ENCODE measurements at regions not wholly inside any gene's neighbourhood (a gene's known extent, or its start where the extent isn't known, plus 50 kb on each side); places are given as distances from the start of the nearest gene placed in this dataset.

GRCh38 chr20:57795977-57796560 is 86.3 kb upstream of the PMEPA1 start:
- TF ChIP-seq, protein P1, sequence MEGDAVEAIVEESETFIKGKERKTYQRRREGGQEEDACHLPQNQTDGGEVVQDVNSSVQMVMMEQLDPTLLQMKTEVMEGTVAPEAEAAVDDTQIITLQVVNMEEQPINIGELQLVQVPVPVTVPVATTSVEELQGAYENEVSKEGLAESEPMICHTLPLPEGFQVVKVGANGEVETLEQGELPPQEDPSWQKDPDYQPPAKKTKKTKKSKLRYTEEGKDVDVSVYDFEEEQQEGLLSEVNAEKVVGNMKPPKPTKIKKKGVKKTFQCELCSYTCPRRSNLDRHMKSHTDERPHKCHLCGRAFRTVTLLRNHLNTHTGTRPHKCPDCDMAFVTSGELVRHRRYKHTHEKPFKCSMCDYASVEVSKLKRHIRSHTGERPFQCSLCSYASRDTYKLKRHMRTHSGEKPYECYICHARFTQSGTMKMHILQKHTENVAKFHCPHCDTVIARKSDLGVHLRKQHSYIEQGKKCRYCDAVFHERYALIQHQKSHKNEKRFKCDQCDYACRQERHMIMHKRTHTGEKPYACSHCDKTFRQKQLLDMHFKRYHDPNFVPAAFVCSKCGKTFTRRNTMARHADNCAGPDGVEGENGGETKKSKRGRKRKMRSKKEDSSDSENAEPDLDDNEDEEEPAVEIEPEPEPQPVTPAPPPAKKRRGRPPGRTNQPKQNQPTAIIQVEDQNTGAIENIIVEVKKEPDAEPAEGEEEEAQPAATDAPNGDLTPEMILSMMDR (IDR thresholded peaks at IDR 0.05), result no peak
- no peaks in the 10 kb centered on the region for H3K4me1 ChIP-seq
- H3K36me3 ChIP-seq, result no peaks in the 10 kb centered on the region
- H3K4me3 ChIP-seq, result no peak overlapping the region
- intact Hi-C loops (cut with DNase I), result no loop called here
- H3K27ac ChIP-seq, result no peak overlapping the region
- H3K9me3 ChIP-seq, result no peaks in the 10 kb centered on the region
- ATAC-seq (no peak), DNase-seq (no peak)
- H3K27me3 ChIP-seq (ENCODE audit: low read depth), result no peaks in the 10 kb centered on the region

GRCh38 chr20:57795342-57795697 is 85.5 kb upstream of the PMEPA1 start:
- H3K36me3 ChIP-seq, result no peaks in the 10 kb centered on the region
- no peaks in the 10 kb centered on the region for H3K4me1 ChIP-seq
- DNase-seq (no peak), ATAC-seq (no peak)
- H3K4me3 ChIP-seq, result no peak overlapping the region
- no peak overlapping the region for H3K27ac ChIP-seq
- intact Hi-C loops (cut with DNase I), result no loop called here
- no peaks in the 10 kb centered on the region for H3K27me3 ChIP-seq (ENCODE audit: low read depth)
- TF ChIP-seq, protein P1 (IDR thresholded peaks at IDR 0.05), result no peak
- H3K9me3 ChIP-seq, result no peaks in the 10 kb centered on the region

DNA sequence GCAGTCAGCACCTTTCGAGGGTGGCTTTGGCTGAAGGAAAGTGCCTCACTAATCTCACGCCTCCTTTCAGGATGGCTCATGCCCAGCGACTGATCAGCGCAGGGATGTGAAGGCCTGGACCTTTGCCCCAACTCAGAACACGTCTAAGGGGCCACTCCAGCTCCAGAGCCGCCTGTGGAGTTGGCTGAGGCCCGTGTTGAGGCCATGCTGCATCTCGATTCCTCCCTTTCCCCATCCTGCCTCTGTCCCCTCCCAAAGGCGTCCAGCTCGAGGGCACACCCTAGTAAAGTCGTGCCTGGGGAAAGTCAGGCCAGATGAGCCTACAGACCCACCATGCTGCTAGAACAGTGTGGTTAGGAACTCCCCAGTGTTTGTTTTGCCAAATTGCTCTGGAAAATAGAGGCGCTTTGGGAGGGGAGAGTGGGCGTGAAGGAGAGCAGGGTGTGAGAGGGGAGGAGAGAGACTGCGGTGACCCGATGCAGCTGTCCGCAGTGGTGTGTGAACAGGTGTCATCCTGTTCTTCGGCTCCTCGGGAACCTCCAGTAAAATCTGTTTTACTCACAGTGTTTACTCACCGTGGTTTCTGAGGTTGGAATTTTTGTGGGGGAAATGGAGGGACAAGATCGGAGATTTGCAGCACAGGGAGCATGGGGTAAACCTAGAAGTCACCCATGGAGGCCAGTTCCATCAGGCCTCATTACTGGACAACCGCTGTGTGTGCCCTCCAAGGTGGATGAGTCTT is 85.0 kb upstream of the PMEPA1 start:
- no peak for ATAC-seq
- TF ChIP-seq, protein P1 (IDR thresholded peaks at IDR 0.05), result no peak
- H3K4me3 ChIP-seq, result no peak overlapping the region
- no peaks in the 10 kb centered on the region for H3K36me3 ChIP-seq
- no peaks in the 10 kb centered on the region for H3K4me1 ChIP-seq
- no peak for DNase-seq
- H3K27ac ChIP-seq, result no peak overlapping the region
- intact Hi-C loops (cut with DNase I), result no loop called here
- H3K27me3 ChIP-seq (ENCODE audit: low read depth), result no peaks in the 10 kb centered on the region
- H3K9me3 ChIP-seq, result no peaks in the 10 kb centered on the region

DNA sequence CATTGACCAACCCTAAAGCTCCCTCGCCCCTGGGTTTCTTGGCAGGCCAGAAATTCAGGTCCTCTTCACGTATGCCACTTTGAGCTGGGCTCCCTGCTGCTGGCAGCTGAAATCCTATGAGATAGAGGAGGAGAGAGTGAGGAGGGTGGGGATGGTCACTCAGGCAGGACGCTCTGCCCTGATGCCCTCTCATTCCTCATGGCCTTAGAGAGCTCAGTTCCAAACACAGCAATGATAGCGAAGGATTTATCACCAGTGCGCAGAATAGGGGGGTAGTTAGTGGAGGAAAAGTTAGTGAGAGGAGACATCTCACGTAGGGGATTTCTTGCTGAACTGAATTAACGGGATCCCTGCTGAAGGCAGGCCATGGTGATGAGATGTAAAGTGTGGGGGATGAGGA is 84.2 kb upstream of the PMEPA1 start:
- ATAC-seq, result no peak
- Histone ChIP-seq H3K4me1 (no peaks in the 10 kb centered on the region), H3K27me3 (ENCODE audit: low read depth) (no peaks in the 10 kb centered on the region), H3K36me3 (no peaks in the 10 kb centered on the region), H3K9me3 (no peaks in the 10 kb centered on the region), H3K27ac (no peak overlapping the region), H3K4me3 (no peak overlapping the region)
- DNase-seq, result no peak
- TF ChIP-seq, protein P1 (IDR thresholded peaks at IDR 0.05), result no peak
- intact Hi-C loops (cut with DNase I), result no loop called here

DNA sequence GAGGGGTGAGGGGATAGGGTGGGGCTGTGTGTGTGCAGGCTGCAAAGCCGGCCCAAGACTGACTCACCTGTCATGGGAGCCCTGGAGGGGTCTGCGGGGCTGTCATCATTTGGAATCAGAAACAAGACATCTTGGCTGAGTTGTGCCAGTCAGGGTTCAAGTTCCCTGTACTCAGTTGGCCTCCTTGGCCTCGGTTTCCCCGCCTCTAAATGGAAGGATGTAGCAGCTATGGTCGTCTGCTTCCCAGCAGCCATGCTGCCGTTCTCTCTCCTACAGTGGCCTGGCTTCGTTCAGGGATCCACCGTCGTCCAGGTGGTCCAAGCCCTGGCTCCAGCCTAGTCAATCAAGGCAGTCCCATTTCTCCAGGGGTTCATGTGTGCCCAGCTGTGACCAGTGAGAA is 83.6 kb upstream of the PMEPA1 start:
- no peak overlapping the region for H3K27ac ChIP-seq
- no peaks in the 10 kb centered on the region for H3K9me3 ChIP-seq
- ATAC-seq, result no peak
- H3K27me3 ChIP-seq (ENCODE audit: low read depth), result no peaks in the 10 kb centered on the region
- TF ChIP-seq, protein P1 (IDR thresholded peaks at IDR 0.05), result no peak
- no peaks in the 10 kb centered on the region for H3K4me1 ChIP-seq
- no peak overlapping the region for H3K4me3 ChIP-seq
- no peaks in the 10 kb centered on the region for H3K36me3 ChIP-seq
- no peak for DNase-seq
- intact Hi-C loops (cut with DNase I), result no loop called here
